H1 (cell line): ENCODE measurements at regions not wholly inside any gene's neighbourhood (a gene's known extent, or its start where the extent isn't known, plus 50 kb on each side); places are given as distances from the start of the nearest gene placed in this dataset.

ENCODE experiments used
- BCL11A ChIP-seq, 2 experiments: IDR thresholded peaks; one replicate each; pipeline ENCODE4 v1.6.1; 2011; ENCODE audit warnings: low read depth in 2 of 2, low read length in 2 of 2, mild to moderate bottlenecking in 2 of 2
- RFX5 ChIP-seq: IDR thresholded peaks from 2 replicates; pipeline ENCODE4 v1.6.1; 2011; ENCODE audit warnings: low read depth, low read length, improper control_type of control experiment, borderline replicate concordance
- SIX5 ChIP-seq: IDR thresholded peaks from 2 replicates; pipeline ENCODE4 v1.6.1; 2011; ENCODE audit warnings: mild to moderate bottlenecking, low read depth, low read length
- TF ChIP-seq, protein P1 (sequence below): IDR thresholded peaks from 2 replicates; pipeline ENCODE4 v1.6.1; 2012; ENCODE audit warnings: inconsistent platforms
- TF ChIP-seq, protein P2 (sequence below): IDR thresholded peaks from 2 replicates; pipeline ENCODE4 v1.6.1; 2012; ENCODE audit warnings: inconsistent platforms

GRCh38 chr1:88610687-88611086 lies 73.4 kb upstream of the PKN2 start (continued):
- TF ChIP-seq, protein P1, sequence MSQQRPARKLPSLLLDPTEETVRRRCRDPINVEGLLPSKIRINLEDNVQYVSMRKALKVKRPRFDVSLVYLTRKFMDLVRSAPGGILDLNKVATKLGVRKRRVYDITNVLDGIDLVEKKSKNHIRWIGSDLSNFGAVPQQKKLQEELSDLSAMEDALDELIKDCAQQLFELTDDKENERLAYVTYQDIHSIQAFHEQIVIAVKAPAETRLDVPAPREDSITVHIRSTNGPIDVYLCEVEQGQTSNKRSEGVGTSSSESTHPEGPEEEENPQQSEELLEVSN, result no peak
- no peak for TF ChIP-seq BCL11A (IDR thresholded peaks at IDR 0.05; ENCODE audit: low read depth in 2 of 2, low read length in 2 of 2)
- TF ChIP-seq, protein P2, sequence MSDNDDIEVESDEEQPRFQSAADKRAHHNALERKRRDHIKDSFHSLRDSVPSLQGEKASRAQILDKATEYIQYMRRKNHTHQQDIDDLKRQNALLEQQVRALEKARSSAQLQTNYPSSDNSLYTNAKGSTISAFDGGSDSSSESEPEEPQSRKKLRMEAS, result no peak
- no peak for TF ChIP-seq SIX5
- no peak for TF ChIP-seq RFX5
- TF ChIP-seq, all 59 proteins: peak for 0
